Transverse colon (tissue), 4 donors: ENCODE measurements at regions not wholly inside any gene's neighbourhood (a gene's known extent, or its start where the extent isn't known, plus 50 kb on each side); places are given as distances from the start of the nearest gene placed in this dataset.

Experiments
- DNase-seq: peaks from one replicate; pipeline ENCODE4 v3.0.0-alpha.2; 2019
- H3K27ac ChIP-seq, 4 donors: fragments of 200-600 bp; sonication (generic); 2 replicates each; pipeline ENCODE4 v1.5.1; 2016 to 2018; ENCODE audit warnings: inconsistent platforms in 4 of 4
- H3K27me3 ChIP-seq: fragments of 200-600 bp; sonication (generic); 2 replicates; pipeline ENCODE4 v1.5.1; 2017; ENCODE audit warnings: inconsistent platforms
- H3K36me3 ChIP-seq, 4 donors: fragments of 200-600 bp; sonication (generic); 2 replicates each; pipeline ENCODE4 v1.5.1; 2017 to 2019; ENCODE audit warnings: inconsistent platforms in 4 of 4
- H3K4me1 ChIP-seq, 4 donors: fragments of 200-600 bp; sonication (generic); 2 replicates each; pipeline ENCODE4 v1.5.1; 2017 to 2020; ENCODE audit warnings: inconsistent platforms in 4 of 4
- H3K4me3 ChIP-seq, 4 donors: fragments of 200-600 bp; sonication (generic); 1 replicate in 1 of 4; 2 replicates in 3 of 4; pipeline versions ENCODE4 v1.5.1 to v1.6.1; 2017 to 2019; ENCODE audit warnings: inconsistent platforms in 4 of 4
- H3K9me3 ChIP-seq, 2 donors: fragments of 200-600 bp; sonication (generic); 2 replicates each; pipeline ENCODE4 v1.5.1; 2017 to 2019; ENCODE audit warnings: inconsistent platforms in 2 of 2
- EP300 ChIP-seq: sonication (generic); formaldehyde crosslinking; IDR thresholded peaks from one replicate; pipeline ENCODE4 v1.6.1; 2017; ENCODE audit warnings: antibody characterized with exemption, low read depth
- POLR2A ChIP-seq: fragments of 450-650 bp; IDR thresholded peaks from one replicate; pipeline ENCODE4 v1.6.1; 2016; ENCODE audit warnings: antibody characterized with exemption, mild to moderate bottlenecking, moderate library complexity
- POLR2AphosphoS5 ChIP-seq, 3 donors: sonication (generic); formaldehyde crosslinking; IDR thresholded peaks; one replicate each; pipeline ENCODE4 v1.6.1; 2016; ENCODE audit warnings: antibody characterized with exemption in 3 of 3
- WGBS, 2 donors: methylation state at CpG; one replicate each; pipeline ENCODE4 v1.1.5; 2018; ENCODE audit warnings: low coverage in 1 of 2; 5-methylcytosine and 5-hydroxymethylcytosine counted together
- in situ Hi-C, 4 donors: fragments of 200-750 bp; cut with MboI; loops; one replicate each; pipeline versions ENCODE4 v1.15.0 to v1.15.1; 2017; ENCODE audit warnings: low sequenced_read_pairs in 3 of 4, low pct_ligation_motif_present in 1 of 4, low pct_unique_long_range_greater_than_20kb in 1 of 4
- intact Hi-C: fragments of 100-400 bp; cut with DNase I; formaldehyde crosslinking; loops from one replicate; pipeline ENCODE4 v1.15.1; 2023; ENCODE audit warnings: low total_unique reads
- TF ChIP-seq, protein P1 (sequence below), 5 experiments: fragments of 200-600 bp in 3 of 5; fragments of 450-650 bp in 2 of 5; sonication (generic) in 3 of 5; IDR thresholded peaks; 1 replicate in 2 of 5; 2 replicates in 3 of 5; pipeline ENCODE4 v1.5.1; 2016 to 2017; ENCODE audit warnings: antibody characterized with exemption in 5 of 5, inconsistent platforms in 3 of 5, mild to moderate bottlenecking in 2 of 5, moderate library complexity in 1 of 5

DNA sequence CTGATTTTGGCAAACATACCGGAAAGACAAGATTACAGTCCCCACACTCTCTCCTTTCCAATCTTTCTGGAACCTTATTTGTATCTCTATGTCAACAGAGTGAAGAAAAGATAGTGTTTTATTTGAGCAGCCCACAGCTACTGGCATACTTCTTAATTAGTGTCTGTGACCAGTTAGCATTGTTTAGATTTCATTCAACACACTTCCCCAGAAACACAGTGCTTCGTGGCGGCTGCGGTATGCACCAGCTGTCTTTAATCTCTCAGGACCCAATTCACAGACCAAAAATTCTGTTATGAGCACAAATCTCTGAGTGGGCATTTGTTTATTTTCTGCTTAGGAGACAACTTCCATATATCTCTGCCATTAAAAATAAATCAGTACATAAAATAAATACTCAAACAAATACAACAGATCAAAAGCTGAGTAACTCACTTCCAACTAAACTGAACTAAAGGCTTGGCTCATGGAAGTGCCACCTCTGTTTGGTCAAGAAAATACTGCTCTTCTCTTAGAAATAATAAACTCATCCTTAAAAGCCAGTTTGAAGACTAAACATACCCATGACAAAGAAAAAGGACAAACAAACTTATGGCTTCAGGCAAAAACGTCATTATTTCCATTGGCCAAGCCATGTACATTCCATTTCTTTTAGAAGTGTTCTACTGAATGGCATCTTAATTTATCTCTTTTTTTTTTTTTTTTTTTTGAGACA is 392.4 kb downstream of the TXNL1 start:
- Histone ChIP-seq H3K36me3 (no peaks in the 10 kb centered on the region), H3K4me3 (no peak overlapping the region), H3K27ac (peak overlapping the region in 1 of 4 donors; percentile 2), H3K9me3 (no peaks in the 10 kb centered on the region), H3K4me1 (no peaks in the 10 kb centered on the region), H3K27me3 (no peaks in the 10 kb centered on the region)
- intact Hi-C loops (no loop called here), in situ Hi-C loops (no loop called here)
- TF ChIP-seq, protein P1, sequence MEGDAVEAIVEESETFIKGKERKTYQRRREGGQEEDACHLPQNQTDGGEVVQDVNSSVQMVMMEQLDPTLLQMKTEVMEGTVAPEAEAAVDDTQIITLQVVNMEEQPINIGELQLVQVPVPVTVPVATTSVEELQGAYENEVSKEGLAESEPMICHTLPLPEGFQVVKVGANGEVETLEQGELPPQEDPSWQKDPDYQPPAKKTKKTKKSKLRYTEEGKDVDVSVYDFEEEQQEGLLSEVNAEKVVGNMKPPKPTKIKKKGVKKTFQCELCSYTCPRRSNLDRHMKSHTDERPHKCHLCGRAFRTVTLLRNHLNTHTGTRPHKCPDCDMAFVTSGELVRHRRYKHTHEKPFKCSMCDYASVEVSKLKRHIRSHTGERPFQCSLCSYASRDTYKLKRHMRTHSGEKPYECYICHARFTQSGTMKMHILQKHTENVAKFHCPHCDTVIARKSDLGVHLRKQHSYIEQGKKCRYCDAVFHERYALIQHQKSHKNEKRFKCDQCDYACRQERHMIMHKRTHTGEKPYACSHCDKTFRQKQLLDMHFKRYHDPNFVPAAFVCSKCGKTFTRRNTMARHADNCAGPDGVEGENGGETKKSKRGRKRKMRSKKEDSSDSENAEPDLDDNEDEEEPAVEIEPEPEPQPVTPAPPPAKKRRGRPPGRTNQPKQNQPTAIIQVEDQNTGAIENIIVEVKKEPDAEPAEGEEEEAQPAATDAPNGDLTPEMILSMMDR (IDR thresholded peaks at IDR 0.05) = no peak
- TF ChIP-seq EP300 = no peak
- TF ChIP-seq POLR2AphosphoS5 (IDR thresholded peaks at IDR 0.05) = no peak
- no peak for TF ChIP-seq POLR2A
- WGBS, 2 donors = 42 to 51% methylated on average over 5 of the region's 5 CpGs
- no peak for DNase-seq

DNA sequence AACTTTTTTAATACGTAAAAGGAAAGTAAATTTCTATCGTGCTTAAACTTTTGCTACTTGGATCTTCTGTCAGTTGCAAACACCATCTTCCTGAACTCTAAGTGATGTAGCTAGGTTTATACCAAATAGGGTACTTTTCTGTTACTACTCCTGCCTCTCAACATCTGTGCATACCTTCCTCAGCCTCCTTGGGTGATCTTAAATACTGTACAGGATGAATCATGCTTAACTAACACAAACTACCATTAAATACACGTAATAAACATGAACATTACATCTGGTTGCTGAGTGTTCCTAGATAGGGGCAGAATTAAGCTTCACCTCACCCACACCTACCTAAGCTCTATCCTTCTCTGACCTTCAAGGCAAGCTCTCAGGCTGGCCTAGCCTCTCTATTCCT is 398.0 kb downstream of the TXNL1 start:
- Histone ChIP-seq H3K9me3 (no peaks in the 10 kb centered on the region), H3K27me3 (no peaks in the 10 kb centered on the region), H3K27ac (no peak overlapping the region), H3K36me3 (no peaks in the 10 kb centered on the region), H3K4me3 (no peak overlapping the region), H3K4me1 (peaks cover 0 to 5% (median 0%) of the 10 kb centered on the region in 4 donors)
- no peak for TF ChIP-seq POLR2A
- TF ChIP-seq POLR2AphosphoS5 (IDR thresholded peaks at IDR 0.05) = no peak
- intact Hi-C loops (no loop called here), in situ Hi-C loops (no loop called here)
- WGBS, 2 donors = 86 to 100% methylated on average over 2 to 3 of the region's 3 CpGs
- DNase-seq = no peak

DNA sequence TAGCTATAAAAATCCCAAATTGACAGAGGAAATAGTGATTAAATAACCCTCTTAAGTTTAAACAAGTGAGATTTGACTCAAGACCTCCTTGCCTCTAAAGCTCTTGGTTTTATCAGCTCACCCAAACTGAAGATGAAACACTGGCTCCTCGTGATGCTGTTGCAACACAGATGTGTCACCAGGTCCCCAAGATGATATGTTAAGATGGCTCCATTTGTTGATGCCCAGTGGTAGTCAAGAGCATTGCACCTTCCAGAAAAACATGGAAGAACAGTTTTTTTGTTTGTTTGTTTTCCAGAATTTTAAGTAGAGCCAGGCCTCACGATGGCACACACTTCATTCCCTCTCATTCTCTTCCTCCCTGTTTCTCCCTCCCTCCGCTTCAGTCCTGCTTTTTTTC is 399.8 kb downstream of the TXNL1 start:
- intact Hi-C loops = no loop called here
- no peak for DNase-seq
- in situ Hi-C loops = no loop called here
- H3K4me1 ChIP-seq = peaks cover 0 to 5% (median 0%) of the 10 kb centered on the region in 4 donors
- no peak overlapping the region for H3K27ac ChIP-seq
- no peak overlapping the region for H3K4me3 ChIP-seq
- H3K36me3 ChIP-seq = no peaks in the 10 kb centered on the region
- no peaks in the 10 kb centered on the region for H3K9me3 ChIP-seq
- 81 to 96% methylated on average over 3 of the region's 3 CpGs for WGBS, 2 donors
- H3K27me3 ChIP-seq = no peaks in the 10 kb centered on the region
- TF ChIP-seq, protein P1 (IDR thresholded peaks at IDR 0.05) = no peak
- no peak for TF ChIP-seq EP300
- TF ChIP-seq POLR2A = no peak
- no peak for TF ChIP-seq POLR2AphosphoS5 (IDR thresholded peaks at IDR 0.05)

DNA sequence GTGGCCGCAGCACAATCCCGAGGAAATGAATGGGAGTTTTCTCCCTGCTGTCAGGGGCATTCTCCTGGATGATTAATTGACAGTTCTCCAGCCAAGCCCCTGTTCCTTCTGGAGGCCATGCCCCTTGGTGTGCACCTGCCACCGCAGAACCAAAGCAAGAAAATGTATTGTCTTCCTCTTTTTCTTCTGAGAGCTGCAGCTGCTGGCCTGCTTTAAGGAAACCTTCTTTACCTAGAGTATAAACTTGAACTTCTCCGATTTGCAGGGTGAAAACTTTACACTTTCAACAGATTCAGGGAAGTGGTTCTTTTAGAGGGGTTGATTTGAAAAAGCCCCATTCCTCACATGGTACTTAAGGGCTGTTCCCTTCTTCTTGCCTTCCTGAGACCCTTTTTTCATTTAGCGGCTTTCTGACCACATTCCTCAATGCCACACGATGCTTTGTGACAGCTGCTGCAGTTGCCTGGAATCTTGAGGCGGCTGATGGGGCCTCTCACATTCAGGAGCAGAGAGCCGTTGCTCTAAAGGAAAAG is 402.8 kb downstream of the TXNL1 start:
- Histone ChIP-seq H3K27ac (no peak overlapping the region), H3K4me1 (peaks cover 0 to 5% (median 0%) of the 10 kb centered on the region in 4 donors), H3K9me3 (no peaks in the 10 kb centered on the region), H3K36me3 (no peaks in the 10 kb centered on the region), H3K4me3 (no peak overlapping the region), H3K27me3 (no peaks in the 10 kb centered on the region)
- WGBS, 2 donors = 38 to 49% methylated on average over 8 of the region's 8 CpGs
- TF ChIP-seq POLR2AphosphoS5 (IDR thresholded peaks at IDR 0.05) (no peak), EP300 (no peak), POLR2A (no peak)
- TF ChIP-seq, protein P1 (IDR thresholded peaks at IDR 0.05) = no peak
- intact Hi-C loops (no loop called here), in situ Hi-C loops (no loop called here)
- no peak for DNase-seq
